NCI-H2081 (cell line): ENCODE measurements at regions not wholly inside any gene's neighbourhood (a gene's known extent, or its start where the extent isn't known, plus 50 kb on each side); places are given as distances from the start of the nearest gene placed in this dataset.

ENCODE experiments used
- DNase-seq, 2 experiments: peaks; one replicate each; lab custom pipeline; 2025; lab: John Stamatoyannopoulos, UW

DNA sequence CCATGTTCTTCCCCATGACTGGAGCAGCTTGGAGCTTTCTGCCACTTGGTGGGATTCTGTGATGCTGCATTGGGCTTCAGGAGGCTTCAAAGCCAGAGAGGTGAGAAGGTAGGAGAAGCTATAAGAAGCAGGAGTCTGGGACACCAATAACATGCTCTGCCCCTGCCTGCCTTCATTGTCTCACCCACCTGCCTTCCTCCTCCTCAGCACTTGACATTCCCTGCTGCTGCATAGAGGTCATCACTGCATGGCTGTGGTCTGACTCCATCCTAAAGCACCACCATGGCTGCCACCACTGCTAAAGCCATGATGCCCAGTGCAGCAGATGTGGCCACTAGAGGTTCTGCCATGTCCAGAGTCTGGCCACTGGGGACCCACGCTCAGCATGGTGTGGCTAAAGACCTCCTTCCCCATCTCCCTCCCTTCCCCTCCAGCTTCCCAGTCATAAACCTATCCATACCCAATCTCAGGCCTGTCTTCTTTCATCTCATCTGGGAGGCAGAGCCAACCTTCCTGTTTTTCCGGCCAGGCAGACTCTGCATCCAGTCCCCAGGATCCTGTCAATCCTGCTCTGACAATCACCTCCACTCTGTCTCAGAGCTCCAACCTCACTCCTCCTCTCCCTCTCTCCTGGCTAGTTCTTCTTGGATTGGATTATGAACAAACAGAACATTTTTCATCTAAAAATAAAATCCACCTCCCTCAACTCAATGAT is 285.1 kb upstream of the POU3F1 start:
- no peak for DNase-seq

DNA sequence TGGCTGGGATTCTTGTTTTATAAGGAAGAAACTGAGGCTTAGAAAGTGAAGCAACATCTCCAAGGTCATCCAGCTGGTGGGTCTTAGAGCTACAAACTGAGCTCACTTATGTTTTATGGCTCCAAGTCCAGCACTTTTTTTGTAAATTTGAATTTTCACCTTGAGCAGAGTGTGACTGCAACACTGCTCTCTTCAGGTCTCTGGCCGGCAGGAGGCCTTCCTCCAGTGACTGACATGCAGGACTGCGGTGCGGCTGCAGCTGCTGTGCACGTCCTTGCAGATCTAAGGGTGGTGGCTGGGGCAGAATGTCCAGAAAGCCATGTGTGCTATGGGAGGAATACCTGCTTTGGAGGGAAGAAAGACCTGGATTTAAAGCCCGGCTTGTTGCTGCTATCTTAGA is 284.2 kb upstream of the POU3F1 start:
- DNase-seq = no peak

DNA sequence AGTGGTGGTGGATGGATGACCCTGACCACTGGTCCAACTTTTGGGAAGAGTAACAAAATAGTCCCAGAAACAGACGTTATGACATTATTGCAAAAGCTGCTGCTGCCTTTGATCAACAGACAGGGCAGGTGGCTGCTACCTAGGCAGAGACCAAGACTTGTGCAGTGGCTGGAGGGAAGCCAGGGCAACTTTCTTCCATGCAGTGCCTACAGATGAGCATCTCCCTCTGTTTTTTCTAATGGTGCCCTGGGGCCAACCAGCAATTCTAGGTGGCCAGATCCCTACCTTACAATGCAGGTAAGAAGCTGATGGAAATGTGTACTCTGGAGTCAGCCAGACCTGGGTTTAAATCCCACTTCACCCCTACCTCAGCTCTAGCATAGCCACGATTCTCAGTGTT is 283.1 kb upstream of the POU3F1 start:
- DNase-seq = no peak

DNA sequence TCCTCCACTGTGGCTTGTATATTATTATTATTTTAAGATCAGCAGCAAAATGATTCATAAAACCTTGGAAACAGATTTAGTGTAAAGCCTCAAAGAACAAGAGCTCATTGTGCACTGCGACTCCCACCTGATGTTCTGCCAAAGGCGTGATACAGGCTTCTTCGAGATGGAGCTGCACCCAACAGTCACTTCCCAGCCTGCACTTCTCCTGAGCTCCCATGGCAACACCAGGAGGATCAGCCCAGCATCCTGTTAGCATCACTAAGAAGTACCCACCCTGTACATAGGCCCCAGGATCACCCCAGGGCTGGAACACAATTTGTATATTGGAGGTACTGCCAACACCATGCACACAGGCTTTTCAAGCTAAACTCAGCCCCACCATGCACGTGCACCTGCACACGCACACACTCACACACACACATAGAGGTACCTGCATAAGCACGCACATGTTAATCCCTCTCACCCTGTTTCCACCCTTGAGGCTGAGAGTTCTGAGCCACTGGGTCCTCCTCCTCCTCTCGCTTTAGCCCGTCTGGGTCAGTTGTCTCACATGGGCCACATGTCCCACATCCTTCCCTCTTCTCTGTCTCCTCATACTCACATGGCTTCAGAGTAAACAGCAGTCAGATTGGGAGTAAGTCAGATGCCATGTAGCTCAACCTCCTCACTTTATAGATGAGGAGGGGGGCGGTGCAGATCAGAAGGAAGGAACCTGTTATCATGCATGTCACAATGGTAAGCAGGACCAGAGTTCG is 281.9 kb upstream of the POU3F1 start:
- no peak for DNase-seq

DNA sequence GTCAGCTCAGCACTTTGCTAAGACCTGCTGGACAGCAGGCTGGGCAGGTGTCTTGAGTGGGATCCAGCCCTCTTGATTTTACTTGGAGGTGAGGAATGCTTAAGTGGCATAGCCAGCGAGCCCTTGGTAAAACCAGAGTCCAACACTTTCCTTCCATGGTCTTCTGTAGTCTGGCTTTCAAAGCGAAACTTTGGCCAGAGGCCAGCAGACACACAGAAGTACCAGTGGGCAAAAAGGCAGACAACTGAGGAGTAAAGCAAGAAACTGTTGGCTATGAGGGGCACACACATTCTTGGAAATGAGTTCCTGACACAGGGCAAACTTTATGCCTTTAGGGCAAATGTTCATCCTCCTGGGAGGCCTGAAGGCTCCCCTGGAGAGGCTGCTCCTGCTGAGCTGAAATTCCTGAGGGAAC is 281.0 kb upstream of the POU3F1 start:
- DNase-seq = no peak

DNA sequence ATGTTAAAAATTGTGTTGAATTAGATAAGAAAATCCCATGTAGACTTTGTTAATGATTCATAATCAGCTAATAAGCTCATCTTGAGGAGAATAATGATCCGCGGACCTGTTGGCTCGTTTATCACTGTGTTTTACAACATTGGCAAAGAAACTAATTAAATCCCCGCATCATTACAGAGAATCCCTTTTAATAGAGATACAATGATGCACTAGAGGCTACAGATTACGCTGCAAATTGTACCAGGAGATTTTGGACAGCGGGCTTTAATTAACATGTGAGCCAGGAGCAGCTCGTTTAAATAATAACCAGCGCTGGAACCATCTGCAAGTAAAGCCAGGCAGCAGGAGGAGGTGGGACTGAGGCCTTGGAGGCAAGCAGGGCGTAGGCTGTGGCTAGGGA is 280.3 kb upstream of the POU3F1 start:
- DNase-seq = no peak

DNA sequence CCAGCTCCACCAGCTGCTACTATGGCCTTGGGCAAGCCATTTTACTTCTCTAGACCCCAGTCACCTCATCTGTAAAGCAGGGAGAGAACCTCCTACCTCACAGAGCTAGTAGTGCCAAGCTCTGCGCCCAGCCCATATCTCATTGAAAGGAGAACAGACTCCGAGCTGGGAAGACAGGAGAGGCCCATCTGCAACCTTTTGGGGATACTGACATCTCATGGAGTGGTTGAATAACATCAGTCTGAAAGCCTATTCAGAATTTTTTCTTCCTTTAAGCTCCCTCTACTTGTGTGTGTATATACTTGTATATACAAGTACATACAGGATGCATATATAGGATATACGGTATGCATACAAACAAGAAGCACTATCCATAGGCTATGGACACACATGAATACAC is 279.5 kb upstream of the POU3F1 start:
- DNase-seq = no peak

DNA sequence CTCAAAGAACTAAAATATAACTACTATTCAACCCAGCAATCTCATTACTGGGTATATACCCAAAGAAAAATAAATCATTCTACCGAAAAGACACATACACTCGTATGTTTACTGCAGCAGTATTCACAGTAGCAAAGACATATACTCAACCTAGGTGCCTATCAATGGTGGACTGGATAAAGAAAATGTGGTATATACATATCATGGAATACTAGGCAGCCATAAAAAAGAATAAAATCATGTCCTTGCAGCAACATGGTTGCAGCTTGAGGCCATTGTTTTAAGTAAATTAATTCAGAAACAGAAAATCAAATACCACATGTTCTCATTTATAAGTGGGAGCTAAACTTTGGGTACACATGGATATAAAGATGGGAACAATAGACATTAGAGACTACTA is 266.2 kb upstream of the POU3F1 start:
- no peak for DNase-seq

DNA sequence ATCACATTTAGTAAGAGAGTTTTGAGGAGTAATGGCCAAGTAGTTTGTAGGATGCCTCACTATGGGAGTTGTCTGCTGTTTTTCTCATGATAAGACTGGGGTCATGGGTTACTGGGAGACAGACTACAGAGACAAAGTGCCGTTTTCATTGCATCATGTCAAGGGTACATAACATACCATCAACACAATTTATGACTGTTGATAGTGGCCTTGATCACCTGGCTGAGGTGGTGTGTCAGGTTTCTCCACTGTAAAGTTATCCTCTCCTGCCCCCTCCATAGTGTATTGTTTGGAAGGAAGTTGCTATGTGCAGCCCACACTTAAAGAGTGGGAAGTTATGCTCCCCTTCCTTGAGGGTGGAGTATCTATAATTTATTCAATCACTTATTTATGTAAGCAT is 263.5 kb upstream of the POU3F1 start:
- DNase-seq = no peak

DNA sequence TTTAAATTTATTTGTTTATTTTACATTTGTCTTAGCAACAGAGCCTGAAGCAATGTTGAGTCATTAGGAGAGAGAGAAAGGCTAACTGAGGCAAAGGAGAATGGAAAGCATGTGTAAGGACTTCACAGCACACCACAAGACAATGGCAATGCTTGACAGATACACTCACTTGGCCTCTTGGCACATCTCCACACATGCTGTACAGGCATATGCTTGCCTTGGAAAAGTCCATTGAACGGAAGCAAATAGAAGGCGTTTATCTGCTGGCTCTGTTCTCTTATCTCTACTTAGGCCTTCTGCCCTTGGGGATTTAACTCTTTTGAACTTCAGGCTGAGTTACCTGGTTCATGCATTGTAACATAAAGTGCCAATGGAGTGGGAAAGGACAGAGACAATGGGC is 262.2 kb upstream of the POU3F1 start:
- no peak for DNase-seq

DNA sequence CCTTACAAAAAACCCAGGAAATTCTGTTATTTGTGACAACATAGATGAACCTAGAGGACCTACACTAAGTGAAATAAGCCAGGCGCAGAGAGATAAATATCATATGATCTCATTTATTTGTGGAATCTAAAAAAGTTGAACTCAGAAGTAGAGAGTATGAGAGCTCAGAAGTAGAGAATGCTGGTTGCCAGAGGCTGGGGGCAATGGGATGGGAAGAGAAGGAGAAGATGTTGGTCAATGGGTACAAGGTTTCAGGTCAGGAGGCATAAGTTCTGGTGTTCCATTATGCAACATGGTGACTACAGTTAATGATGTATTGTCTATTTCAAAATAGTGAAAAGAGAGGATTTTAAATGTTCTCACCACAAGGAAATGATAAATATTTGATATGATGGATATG is 259.1 kb upstream of the POU3F1 start:
- DNase-seq = no peak

DNA sequence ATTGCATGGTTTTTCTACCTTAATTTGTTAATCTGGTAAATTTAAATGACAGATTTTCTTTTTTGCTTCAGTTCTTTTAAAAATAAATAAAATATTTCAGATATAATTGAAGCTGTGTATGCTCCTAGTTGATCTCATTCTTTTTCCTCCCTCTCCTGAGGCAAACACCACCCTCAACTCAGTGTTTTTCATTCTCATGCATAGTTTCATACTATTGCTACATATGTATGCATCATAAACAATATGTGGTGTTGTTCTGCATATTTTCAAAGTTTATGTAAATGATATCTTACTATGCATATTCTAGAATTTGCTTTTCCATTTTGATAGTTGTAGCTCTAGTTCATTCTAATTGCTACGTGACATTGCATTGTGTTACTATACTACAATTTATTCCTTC is 257.2 kb upstream of the POU3F1 start:
- no peak for DNase-seq

DNA sequence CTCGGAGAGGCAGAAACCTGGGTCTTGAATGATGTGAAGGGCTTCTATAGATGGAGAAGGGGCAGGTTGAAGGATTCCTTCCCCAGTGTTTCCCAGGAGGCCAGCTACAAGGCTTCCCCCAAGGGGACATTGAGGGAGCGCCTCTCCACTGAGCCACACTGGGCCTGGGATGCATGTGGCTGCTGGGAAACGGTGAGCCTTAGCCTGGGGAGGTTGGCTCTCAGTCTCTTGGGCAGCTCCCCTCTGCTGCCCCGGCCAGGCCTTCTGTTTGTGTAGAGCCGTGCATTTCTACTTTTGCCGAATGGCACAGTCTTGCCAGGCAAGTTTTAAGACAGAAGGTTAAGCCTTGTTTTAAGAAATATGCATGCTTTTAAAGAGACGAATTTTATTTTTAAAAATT is 254.4 kb upstream of the POU3F1 start:
- no peak for DNase-seq

DNA sequence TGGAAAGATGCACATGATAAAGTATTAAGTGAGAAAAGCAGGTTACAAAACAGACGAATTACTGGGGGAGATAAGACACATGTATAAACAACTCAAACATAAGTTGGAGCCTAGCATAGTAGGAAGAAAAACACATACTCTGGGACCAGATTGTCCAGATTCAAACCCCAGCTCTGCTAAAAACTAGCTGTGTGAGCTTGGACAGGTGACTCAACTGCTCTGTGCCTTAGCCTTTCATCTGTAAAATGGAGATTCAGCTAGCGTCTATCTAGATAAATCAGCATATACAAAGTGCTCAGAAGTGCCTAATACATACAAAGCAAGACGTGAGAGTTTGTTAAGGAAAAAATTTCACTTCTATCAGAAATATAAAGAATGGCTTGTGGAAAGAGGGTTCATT is 254.0 kb upstream of the POU3F1 start:
- no peak for DNase-seq

DNA sequence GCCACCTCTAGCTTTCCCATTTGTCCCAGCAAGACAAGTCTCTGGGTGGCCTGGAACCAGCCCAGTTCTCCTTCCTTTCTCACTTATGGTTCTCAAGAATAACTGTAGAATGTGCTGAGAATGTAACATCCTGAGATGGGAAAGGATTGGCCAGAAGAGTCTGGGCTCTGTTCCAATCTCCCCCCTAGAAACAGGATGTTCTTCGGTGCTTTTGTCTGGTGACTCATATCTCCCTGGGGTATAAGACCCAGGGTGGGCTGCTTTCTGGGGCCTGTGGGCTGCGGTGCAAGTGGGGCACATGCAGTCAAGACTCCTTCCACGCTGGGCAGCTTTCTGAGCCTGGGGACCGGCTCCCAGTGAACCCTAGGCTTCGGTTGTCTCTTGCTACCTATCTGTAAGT is 251.2 kb upstream of the POU3F1 start:
- DNase-seq = no peak

DNA sequence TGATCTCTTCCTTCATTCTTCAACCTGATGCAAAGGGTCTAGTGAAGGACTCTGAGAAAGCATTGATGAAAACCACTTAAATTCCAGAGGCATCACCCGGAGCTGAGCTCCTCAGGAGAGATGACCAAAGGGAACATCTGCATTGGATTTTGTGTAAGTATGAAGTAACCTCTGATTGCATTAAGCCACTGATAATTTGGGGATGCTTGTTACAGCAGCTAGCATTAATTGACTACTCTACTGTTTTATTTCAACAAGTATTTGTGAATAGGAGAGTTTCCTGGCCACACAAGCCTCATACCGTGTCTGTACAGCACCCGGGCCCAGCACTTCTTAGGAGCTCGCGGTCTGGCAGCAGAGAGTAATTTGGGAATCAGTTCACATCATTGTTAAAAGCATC is 250.7 kb upstream of the POU3F1 start:
- DNase-seq = no peak

DNA sequence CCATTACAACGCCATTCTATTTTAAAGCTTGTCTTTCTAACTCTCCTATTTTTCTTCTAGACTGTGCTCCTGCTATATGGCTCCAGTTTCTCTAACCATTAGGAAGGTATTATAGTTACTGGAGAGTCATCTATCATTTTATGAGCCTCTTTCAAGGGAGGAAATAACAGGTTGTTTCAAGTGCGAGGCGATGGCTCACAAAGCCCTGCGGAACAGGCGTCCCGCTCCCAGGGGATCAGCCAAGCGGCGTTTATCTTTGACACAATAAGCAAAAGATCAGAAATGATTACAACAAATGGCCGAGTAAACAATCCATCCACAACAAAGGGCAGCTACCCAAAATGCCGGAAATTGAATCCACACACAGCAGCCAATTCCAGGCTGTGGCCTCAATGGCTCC is 249.5 kb upstream of the POU3F1 start:
- DNase-seq = peak; percentile 18 to 68

DNA sequence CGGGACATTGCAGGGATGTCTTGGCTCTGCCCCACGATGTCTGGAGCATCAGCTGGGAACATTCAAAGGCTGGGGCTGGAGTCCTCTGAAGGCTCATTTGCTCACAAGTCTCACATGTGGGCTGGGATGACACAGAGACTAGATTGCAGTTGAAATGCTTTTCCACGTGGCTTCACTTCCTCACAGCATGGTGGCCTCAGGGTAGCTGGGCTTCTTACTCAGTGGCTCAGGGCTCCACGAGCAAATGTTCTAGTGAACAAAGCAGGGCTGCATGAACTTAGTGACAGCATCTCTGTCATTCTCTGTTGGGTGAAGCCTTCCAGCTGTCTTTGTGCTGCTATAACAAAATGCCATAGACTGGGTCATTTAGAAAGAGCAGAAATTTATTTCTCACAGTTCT is 247.0 kb upstream of the POU3F1 start:
- DNase-seq = no peak

DNA sequence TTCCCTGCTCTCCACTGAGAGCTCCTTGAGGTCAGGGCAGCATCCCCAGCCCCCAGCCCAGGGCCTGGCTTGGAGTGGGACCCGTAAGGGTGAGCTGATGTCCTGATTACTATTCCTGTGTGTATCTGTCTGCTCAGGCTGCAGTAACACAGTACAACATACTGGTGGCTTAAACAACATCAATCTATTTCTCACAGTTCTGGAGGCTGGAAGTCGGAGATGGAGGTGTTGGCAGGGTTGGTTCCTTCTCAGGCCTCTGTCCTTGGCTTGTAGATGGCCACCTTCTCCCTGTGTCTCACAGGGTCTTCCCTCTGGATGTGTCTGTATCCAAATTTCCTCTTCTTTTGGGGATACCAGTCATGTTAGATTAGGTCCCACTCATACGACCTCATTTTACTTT is 246.4 kb upstream of the POU3F1 start:
- DNase-seq = no peak

DNA sequence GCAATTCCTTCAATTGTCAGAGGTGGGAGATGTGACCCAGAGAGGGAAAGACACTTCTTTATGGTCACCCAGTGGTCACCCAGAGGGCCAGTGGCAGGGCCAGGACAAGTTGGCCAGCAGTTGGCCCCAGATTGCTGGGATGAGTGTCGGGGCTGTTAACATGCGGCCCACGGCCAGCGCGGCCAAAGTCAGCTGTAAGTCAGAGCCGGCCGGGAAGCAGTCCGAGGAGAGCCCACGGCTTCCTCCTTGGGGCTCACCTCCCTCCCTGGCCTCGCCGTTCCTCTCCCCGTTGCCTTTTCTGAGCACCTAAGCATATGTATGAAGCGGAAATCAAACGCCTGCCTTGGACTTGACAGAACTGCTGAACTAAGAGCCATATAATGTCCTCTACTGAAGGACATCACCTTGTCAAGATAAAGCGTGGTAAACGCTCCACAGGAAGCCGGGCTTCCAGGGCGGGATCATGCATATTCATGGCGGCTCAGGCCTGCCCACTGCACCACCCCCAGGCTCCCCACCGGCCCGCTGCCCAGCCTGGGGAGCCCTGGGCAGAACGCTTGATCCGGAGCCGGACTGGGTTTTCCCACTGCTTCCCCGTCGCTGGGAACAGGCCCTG is 245.4 kb upstream of the POU3F1 start:
- DNase-seq = no peak

DNA sequence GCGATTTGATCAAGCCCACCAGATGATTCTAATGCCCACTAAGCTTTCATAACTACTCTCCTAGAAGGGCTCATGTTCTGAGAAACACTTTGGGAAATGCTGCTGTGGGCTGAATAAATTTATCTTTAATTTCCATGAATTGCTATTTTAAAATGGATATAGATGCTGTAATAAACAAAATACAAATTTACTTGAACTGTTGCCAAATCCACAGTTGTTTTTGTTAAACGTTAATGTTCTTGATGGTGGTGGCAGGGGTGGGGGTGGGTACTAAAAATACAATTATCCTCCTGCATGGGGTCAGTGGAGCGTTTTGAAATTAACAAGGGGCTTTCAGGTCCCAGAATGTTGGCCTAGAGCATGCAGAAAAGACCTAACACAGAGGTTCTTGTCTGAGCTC is 244.7 kb upstream of the POU3F1 start:
- DNase-seq = no peak

DNA sequence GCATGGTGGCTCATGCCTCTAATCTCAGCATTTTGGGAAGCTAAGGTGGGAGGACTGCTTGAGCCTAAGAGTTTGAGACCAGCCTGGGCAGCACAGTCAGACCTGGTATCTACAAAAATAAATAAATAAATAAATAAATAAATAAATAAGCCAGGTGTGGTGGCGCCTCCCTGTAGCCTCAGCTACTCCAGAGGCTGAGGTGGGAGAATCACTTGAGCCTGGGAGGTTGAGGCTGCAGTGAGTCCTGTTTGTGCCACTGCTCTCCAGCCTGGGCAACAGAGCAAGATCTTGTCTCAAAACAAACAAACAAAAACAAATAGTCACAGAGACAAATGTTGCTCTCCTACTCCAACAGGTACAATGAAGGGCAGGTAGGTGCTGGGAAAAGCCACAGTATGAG is 242.4 kb upstream of the POU3F1 start:
- DNase-seq = no peak

DNA sequence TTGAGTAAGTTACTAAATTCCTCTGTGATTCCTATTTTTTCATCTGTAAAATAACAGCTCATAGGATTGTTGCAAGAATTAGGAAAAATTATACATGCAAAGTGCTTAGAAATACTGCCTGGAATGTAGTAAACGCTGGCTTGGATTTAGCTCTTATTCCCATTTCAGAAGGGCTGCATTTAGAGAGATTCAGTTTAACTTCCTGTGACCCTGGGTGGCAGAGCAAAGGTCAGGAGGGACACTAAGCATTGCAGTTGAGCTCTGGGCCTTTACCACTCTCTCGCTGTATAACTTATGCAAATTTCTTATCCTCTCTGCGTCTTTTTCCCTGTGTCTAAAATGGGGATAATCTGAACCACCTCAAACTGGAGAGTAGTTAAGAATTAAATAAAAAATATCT is 241.0 kb upstream of the POU3F1 start:
- no peak for DNase-seq

DNA sequence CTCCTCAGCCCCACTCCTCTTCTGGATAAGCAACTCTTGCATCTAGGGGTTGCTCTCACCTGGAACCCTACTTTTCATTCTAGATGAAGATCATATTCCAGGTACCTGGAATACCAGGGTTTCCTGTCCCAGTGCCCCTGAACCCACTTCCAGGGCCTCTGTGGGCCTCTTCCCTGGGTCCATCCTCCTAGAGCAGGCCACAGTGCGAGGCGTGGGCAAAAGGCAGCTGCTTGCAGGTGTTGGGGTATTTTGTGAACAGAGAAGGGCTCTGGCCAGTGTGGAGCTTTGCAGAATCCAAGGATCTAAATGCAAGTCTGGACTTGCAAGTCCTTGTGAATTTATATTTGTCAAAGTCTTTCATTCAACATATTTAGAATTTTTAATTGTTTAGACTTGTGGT is 240.4 kb upstream of the POU3F1 start:
- DNase-seq = no peak
